A673 (cell line): ENCODE measurements at regions not wholly inside any gene's neighbourhood (a gene's known extent, or its start where the extent isn't known, plus 50 kb on each side); places are given as distances from the start of the nearest gene placed in this dataset.
A peak's percentile ranks its signal among the peaks of the same experiment; 100 is the strongest.

Experiments
- BruUV-seq: library from RNA; stranded (reverse); fragments of 400-500 nt; replicated peaks from 2 replicates; lab custom pipeline; 2021; lab: Mats Ljungman, UMichigan
- CTCF ChIA-PET: fragments of 300-600 bp; sonication (Branson Sonifier 250); formaldehyde crosslinking; loops from one replicate; lab custom pipeline; 2022; ENCODE audit warnings: antibody characterized with exemption; lab: Charles Lee
- POLR2A ChIA-PET: fragments of 300-600 bp; sonication (Branson Sonifier 250); formaldehyde crosslinking; loops from one replicate; lab custom pipeline; 2022; ENCODE audit warnings: antibody characterized with exemption; ENCODE audit not compliant: low non-redundant PET; lab: Charles Lee
- DNase-seq: peaks from one replicate; pipeline ENCODE4 v3.0.0-alpha.2; 2015; ENCODE audit warnings: low spot score
- H3K27ac ChIP-seq: fragments of 200-600 bp; sonication (generic); 2 replicates; pipeline ENCODE4 v1.5.1; 2016; ENCODE audit warnings: mixed run types, low read depth, mild to moderate bottlenecking, mixed read lengths, antibody characterized with exemption, low read length; ENCODE audit not compliant: poor library complexity, severe bottlenecking
- H3K27me3 ChIP-seq: fragments of 200-600 bp; sonication (generic); replicated peaks from 2 replicates; pipeline ENCODE4 v1.6.1; 2017; ENCODE audit warnings: mixed run types, low read depth, mild to moderate bottlenecking, mixed read lengths, antibody characterized with exemption, low read length; ENCODE audit not compliant: insufficient read depth, poor library complexity
- H3K36me3 ChIP-seq: fragments of 200-600 bp; sonication (generic); 2 replicates; pipeline ENCODE4 v1.6.1; 2016; ENCODE audit warnings: mixed run types, mild to moderate bottlenecking, mixed read lengths, antibody characterized with exemption, low read length; ENCODE audit not compliant: insufficient read depth, poor library complexity, severe bottlenecking
- H3K4me1 ChIP-seq: fragments of 200-600 bp; sonication (generic); 2 replicates; pipeline ENCODE4 v1.6.1; 2017; ENCODE audit warnings: mixed run types, mild to moderate bottlenecking, mixed read lengths, antibody characterized with exemption, low read length; ENCODE audit not compliant: insufficient read depth, poor library complexity, severe bottlenecking
- H3K4me3 ChIP-seq: fragments of 200-600 bp; sonication (generic); 2 replicates; pipeline ENCODE4 v1.5.1; 2016; ENCODE audit warnings: low read depth, mixed run types, mild to moderate bottlenecking, mixed read lengths, low read length; ENCODE audit not compliant: poor library complexity, severe bottlenecking
- H3K9me3 ChIP-seq: fragments of 200-600 bp; sonication (generic); 2 replicates; pipeline ENCODE4 v1.6.1; 2016; ENCODE audit warnings: mixed run types, low read depth, mild to moderate bottlenecking, mixed read lengths, antibody characterized with exemption, low read length; ENCODE audit not compliant: poor library complexity, severe bottlenecking
- EZH2 ChIP-seq: fragments of 200-600 bp; sonication (generic); IDR thresholded peaks from 2 replicates; pipeline ENCODE4 v1.6.1; 2017; ENCODE audit warnings: borderline replicate concordance, low read depth, mild to moderate bottlenecking, mixed read lengths, antibody characterized with exemption, low read length; ENCODE audit not compliant: poor library complexity, severe bottlenecking
- intact Hi-C: fragments of 100-400 bp; cut with micrococcal nuclease; formaldehyde crosslinking; loops from one replicate; pipeline ENCODE4 v1.10.0; 2022; ENCODE audit not compliant: unreplicated experiment
- TF ChIP-seq, protein P1 (sequence below): fragments of 300-800, 200-600 bp; sonication (generic); conservative IDR thresholded peaks from 2 replicates; pipeline ENCODE4 v1.5.1; 2017; ENCODE audit warnings: low read depth, mild to moderate bottlenecking, antibody characterized with exemption, low read length, moderate library complexity, mixed read lengths

DNA sequence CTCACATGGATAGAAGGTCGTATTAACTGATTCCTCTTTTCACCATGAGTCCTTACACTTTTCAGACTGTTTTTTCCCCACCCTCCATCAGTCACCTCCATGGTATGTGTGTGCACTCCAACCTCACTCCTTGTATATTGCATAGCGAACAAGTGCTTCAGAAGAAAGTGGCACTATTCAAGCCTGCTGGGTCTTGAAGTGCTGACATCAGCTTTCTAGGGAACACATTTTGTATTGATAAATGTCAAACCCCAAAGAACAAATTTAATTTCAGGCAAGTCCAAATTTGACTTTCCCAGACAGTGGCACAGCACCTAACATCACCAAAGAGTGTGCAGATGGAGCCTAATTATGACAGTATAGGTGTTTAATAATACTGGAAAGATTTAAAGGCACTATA is 617.4 kb upstream of the STXBP6 start:
- Histone ChIP-seq H3K4me1 (no peaks in the 10 kb centered on the region), H3K9me3 (no peaks in the 10 kb centered on the region), H3K4me3 (no peak overlapping the region), H3K27ac (no peak overlapping the region), H3K36me3 (no peaks in the 10 kb centered on the region), H3K27me3 (no peaks in the 10 kb centered on the region)
- no peak for DNase-seq
- TF ChIP-seq, protein P1, sequence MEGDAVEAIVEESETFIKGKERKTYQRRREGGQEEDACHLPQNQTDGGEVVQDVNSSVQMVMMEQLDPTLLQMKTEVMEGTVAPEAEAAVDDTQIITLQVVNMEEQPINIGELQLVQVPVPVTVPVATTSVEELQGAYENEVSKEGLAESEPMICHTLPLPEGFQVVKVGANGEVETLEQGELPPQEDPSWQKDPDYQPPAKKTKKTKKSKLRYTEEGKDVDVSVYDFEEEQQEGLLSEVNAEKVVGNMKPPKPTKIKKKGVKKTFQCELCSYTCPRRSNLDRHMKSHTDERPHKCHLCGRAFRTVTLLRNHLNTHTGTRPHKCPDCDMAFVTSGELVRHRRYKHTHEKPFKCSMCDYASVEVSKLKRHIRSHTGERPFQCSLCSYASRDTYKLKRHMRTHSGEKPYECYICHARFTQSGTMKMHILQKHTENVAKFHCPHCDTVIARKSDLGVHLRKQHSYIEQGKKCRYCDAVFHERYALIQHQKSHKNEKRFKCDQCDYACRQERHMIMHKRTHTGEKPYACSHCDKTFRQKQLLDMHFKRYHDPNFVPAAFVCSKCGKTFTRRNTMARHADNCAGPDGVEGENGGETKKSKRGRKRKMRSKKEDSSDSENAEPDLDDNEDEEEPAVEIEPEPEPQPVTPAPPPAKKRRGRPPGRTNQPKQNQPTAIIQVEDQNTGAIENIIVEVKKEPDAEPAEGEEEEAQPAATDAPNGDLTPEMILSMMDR, result no peak
- TF ChIP-seq EZH2, result no peak
- ChIA-PET POLR2A (no interaction called here), CTCF (no interaction called here)
- intact Hi-C loops, result no loop called here
- no TSS peak for BruUV-seq

DNA sequence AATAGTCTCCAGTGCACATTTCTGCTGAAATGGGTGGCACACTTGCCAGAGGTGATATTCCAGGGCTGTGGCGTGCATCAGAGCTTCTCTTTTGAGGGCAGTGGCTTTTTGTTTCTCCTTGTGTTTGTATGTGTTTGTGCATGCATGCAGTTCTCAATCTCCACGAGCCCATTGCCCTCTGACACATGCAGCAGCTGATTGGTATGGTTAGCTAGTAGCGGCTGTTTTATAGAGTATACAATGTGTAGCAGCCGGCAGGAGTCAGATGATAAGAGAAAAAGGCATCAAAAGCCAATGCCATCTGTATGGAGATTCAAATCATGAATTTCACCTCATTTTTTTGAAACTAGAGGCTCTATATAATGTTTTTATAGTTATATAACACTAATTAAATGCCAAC is 616.9 kb upstream of the STXBP6 start:
- CTCF ChIA-PET, result no interaction called here
- Histone ChIP-seq H3K9me3 (no peaks in the 10 kb centered on the region), H3K27ac (no peak overlapping the region), H3K4me3 (no peak overlapping the region), H3K4me1 (no peaks in the 10 kb centered on the region), H3K36me3 (no peaks in the 10 kb centered on the region), H3K27me3 (no peaks in the 10 kb centered on the region)
- intact Hi-C loops, result no loop called here
- no TSS peak for BruUV-seq
- TF ChIP-seq EZH2, result no peak
- TF ChIP-seq, protein P1, result no peak
- no peak for DNase-seq
- POLR2A ChIA-PET, result no interaction called here

DNA sequence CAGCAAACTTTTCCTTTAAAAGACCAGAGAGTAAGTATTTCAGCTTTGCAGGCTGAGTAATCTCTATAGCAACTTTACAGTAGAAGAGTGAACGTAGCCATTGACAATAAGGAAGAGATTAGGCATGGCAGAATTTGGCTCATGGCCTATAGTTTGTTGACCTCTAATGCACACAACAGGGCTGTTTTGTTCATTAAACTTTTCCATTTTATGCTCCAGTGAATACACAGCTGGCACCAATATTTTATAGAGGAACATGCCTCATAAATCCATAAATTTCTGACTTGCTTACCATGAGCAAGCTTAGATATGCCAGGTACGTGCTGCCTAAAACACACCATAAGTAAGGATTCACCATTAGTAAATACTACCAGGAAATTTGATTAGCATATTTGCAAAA is 609.0 kb upstream of the STXBP6 start:
- DNase-seq, result peak; percentile 1
- ChIA-PET CTCF (no interaction called here), POLR2A (no interaction called here)
- BruUV-seq, result no TSS peak
- H3K9me3 ChIP-seq, result no peaks in the 10 kb centered on the region
- intact Hi-C loops, result no loop called here
- H3K27ac ChIP-seq, result no peak overlapping the region
- H3K36me3 ChIP-seq, result no peaks in the 10 kb centered on the region
- no peaks in the 10 kb centered on the region for H3K4me1 ChIP-seq
- H3K27me3 ChIP-seq, result no peaks in the 10 kb centered on the region
- TF ChIP-seq, protein P1, result no peak
- no peak for TF ChIP-seq EZH2
- no peak overlapping the region for H3K4me3 ChIP-seq
